ENCODE measurements at regions not wholly inside any gene's neighbourhood (a gene's known extent, or its start where the extent isn't known, plus 50 kb on each side); places are given as distances from the start of the nearest gene placed in this dataset.

DNA sequence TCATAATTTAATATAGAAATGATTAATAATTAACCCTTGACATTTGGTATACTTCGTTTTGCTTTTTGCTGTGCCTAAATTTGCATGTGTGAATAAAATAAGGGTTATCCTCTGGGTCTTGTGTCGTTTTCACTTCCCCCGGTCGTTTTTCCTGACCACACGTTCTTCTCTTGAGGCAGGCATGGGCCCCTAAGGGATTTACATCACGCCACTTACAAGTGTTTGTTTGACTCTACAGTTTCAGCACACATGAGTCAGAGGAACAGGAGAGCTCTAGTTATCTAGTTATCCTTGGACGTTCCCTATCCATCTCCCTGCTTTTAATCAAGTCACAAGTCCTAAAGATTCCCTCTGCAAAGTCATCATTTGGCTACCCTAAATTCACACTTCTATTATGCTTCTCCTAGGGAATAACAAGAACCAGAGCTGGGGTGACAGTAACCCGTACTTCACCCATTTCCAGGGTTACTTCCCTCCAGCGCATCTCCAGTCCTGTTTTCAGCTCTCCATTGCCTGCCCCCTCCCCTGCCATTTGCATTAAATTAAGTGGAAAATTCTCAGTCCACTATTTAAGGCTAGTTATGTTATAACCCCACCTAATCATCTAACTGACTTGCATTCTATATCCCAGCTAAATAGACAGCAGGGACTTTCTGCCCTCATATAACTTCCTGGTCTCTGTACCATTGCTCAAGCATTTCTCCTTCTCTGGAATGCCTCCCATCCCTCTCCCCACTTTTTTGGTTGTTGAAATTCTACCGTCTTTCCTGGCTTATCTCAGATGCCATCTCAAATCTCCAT lies 206.9 kb downstream of the PTEN start:
- peak; percentile 52 for DNase-seq (ENCODE audit: low read depth)
- TF ChIP-seq, protein P1, sequence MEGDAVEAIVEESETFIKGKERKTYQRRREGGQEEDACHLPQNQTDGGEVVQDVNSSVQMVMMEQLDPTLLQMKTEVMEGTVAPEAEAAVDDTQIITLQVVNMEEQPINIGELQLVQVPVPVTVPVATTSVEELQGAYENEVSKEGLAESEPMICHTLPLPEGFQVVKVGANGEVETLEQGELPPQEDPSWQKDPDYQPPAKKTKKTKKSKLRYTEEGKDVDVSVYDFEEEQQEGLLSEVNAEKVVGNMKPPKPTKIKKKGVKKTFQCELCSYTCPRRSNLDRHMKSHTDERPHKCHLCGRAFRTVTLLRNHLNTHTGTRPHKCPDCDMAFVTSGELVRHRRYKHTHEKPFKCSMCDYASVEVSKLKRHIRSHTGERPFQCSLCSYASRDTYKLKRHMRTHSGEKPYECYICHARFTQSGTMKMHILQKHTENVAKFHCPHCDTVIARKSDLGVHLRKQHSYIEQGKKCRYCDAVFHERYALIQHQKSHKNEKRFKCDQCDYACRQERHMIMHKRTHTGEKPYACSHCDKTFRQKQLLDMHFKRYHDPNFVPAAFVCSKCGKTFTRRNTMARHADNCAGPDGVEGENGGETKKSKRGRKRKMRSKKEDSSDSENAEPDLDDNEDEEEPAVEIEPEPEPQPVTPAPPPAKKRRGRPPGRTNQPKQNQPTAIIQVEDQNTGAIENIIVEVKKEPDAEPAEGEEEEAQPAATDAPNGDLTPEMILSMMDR (conservative IDR thresholded peaks at IDR 0.05; ENCODE audit: low read depth, low read length), result no peak
- no peak overlapping the region for H3K4me3 ChIP-seq (ENCODE audit: low read depth, low read length)

DNA sequence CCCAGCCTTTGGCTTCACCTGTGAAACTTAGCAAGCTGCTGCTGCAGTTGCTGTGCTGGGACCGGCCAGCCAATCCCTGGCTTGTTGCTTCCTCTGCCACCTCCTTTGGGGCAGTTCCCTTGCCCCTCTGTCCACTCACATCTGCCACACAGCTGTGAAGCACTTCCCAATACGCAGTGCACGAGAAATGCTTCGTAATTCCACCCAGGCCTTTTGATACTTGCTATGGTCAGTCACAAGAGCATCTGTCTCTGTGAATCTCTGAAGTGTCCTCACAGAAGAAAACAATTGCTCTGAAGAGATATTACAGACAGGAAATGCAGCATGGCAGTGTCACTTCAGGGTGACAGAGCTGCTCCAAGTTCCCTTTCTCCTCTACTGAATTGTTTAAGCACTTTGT lies 208.5 kb downstream of the PTEN start:
- DNase-seq (ENCODE audit: low read depth), result no peak
- TF ChIP-seq, protein P1 (conservative IDR thresholded peaks at IDR 0.05; ENCODE audit: low read depth, low read length), result no peak
- H3K4me3 ChIP-seq (ENCODE audit: low read depth, low read length), result no peak overlapping the region

DNA sequence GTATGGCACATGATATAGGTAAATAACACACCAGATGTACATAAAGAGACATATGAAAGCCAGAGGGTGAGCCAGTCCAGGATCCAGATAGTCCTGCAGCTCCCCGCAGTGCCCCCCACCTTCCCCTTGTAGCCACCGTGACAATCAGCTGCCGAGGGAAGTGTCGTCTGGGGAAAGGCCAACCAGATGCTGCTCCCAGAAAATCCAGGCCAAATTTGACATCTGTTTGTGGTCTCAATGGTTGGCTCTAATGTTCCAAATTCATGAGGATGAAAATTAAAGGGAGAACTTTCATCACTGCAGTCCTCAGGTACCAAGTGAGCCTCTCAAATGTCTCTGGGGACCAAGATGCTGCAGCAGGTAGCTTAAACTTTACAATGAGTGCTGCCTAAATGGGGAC lies 210.3 kb downstream of the PTEN start:
- DNase-seq (ENCODE audit: low read depth), result no peak
- H3K4me3 ChIP-seq (ENCODE audit: low read depth, low read length), result no peak overlapping the region
- TF ChIP-seq, protein P1 (conservative IDR thresholded peaks at IDR 0.05; ENCODE audit: low read depth, low read length), result no peak

DNA sequence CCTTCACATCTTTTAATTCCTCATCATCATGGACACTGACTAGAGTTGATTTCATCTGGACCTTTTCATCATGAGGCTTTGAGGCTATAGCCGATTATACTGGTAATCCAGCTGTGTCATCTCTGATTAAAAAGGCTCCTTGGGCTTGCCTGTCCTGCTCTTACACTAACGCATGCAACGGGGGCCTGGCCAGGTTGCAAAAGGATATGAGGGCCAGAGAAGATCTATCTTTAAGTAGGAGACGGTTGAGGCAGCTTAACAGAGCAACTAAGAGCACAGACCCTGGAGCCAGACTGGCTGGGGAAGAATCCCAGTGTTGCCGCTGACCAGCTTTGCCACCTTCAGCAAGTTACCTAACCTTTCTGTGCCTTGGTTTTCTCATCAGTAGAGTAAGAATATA lies 211.5 kb downstream of the PTEN start:
- DNase-seq (ENCODE audit: low read depth), result no peak
- H3K4me3 ChIP-seq (ENCODE audit: low read depth, low read length), result no peak overlapping the region
- TF ChIP-seq, protein P1 (conservative IDR thresholded peaks at IDR 0.05; ENCODE audit: low read depth, low read length), result no peak

DNA sequence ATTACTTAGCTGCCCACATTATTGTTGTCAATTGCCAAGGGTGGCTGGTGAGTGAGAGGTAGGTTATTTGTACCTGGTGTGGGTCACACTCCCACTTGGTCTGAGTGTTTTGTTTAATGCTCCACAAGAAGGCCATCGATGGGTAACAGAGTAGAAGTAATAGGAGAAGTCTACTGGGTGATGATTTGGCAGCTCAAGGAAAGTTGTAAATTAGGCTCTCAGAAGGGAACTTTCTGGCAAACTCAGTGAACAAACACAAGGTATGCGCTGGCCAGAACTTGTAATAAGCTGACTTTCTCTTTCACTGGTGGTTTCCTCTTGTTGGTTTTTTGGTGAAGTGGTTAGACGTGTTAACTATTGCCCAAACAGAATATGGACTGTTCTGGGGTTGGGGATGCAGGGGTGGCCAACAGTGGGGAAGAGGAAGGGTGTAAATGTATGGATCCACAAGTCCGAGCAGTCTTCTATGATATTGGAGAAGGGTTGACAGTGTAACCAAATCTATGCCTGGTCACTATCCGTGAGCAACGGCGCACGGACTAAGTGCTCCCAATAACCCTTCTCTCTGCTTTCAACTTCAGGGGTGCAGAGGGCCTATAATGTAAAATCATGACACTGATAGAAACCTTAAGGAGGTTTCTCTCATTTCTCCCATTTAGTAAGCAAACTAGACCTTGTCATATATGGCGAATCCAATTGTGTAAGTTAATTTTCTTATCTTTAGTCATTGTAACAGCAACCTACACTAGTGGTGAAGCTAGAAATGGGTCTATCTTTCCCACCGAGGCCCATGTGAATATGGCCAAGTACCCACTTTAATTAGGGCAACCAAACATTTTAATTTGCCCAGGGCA lies 212.8 kb downstream of the PTEN start:
- TF ChIP-seq, protein P1 (conservative IDR thresholded peaks at IDR 0.05; ENCODE audit: low read depth, low read length), result no peak
- H3K4me3 ChIP-seq (ENCODE audit: low read depth, low read length), result no peak overlapping the region
- DNase-seq (ENCODE audit: low read depth), result no peak

GRCh38 chr10:88077977-88078376 lies 214.6 kb downstream of the PTEN start:
- peak; percentile 10 for DNase-seq (ENCODE audit: low read depth)
- TF ChIP-seq, protein P1 (conservative IDR thresholded peaks at IDR 0.05; ENCODE audit: low read depth, low read length), result no peak
- no peak overlapping the region for H3K4me3 ChIP-seq (ENCODE audit: low read depth, low read length)

All from choroid plexus epithelial cell (primary cell).